ENCODE measurements at regions not wholly inside any gene's neighbourhood (a gene's known extent, or its start where the extent isn't known, plus 50 kb on each side); places are given as distances from the start of the nearest gene placed in this dataset.
"Not testable (repeated sequence)": the region's sequence is repeated elsewhere in the genome, so short reads cannot be mapped to it uniquely, and the experiment has no call there.

DNA sequence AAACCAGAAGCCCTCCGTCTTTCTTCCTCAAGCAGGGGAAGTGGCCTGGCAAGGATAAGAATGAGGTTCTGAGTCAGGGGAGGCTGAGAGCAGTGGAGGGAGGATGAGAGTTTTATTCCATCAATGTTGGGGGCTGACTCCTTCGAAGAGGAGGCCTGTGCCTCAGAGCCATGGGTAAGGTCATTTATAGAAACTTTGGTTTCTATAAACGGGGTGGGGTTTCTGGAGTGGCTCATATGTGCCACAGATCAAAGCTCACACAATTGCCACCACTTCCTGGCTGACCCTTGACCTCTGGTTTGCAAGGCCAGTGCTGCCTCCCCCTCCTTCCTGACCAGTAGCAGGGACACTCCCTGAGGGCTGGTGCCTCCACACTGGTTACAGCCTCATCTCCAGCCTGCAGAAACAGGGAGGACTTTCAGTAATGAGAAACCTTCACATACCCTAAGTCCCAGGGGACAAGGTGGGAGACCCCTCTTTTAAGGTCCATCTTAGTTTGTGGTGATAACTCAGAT, 166.0 kb downstream of the PDGFRA start:
- TF ChIP-seq, protein P1, sequence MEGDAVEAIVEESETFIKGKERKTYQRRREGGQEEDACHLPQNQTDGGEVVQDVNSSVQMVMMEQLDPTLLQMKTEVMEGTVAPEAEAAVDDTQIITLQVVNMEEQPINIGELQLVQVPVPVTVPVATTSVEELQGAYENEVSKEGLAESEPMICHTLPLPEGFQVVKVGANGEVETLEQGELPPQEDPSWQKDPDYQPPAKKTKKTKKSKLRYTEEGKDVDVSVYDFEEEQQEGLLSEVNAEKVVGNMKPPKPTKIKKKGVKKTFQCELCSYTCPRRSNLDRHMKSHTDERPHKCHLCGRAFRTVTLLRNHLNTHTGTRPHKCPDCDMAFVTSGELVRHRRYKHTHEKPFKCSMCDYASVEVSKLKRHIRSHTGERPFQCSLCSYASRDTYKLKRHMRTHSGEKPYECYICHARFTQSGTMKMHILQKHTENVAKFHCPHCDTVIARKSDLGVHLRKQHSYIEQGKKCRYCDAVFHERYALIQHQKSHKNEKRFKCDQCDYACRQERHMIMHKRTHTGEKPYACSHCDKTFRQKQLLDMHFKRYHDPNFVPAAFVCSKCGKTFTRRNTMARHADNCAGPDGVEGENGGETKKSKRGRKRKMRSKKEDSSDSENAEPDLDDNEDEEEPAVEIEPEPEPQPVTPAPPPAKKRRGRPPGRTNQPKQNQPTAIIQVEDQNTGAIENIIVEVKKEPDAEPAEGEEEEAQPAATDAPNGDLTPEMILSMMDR (IDR thresholded peaks at IDR 0.05; ENCODE audit: low read depth, low read length), result no peak
- H3K9me3 ChIP-seq (ENCODE audit: severe bottlenecking), result no peaks in the 10 kb centered on the region
- no peak overlapping the region for H3K27ac ChIP-seq
- H3K27me3 ChIP-seq (ENCODE audit: insufficient read depth, low read depth, severe bottlenecking), result peaks cover 45% of the 10 kb centered on the region
- H3K36me3 ChIP-seq, result no peaks in the 10 kb centered on the region
- no peak for DNase-seq
- H3K4me3 ChIP-seq (ENCODE audit: low read depth, low read length), result no peak overlapping the region

- Histone ChIP-seq H3K27me3 (ENCODE audit: insufficient read depth, low read depth, severe bottlenecking) (peaks cover 53% of the 10 kb centered on the region), H3K36me3 (no peaks in the 10 kb centered on the region), H3K9me3 (ENCODE audit: severe bottlenecking) (no peaks in the 10 kb centered on the region), H3K4me3 (ENCODE audit: low read depth, low read length) (no peak overlapping the region), H3K27ac (no peak overlapping the region)
- TF ChIP-seq, protein P1 (IDR thresholded peaks at IDR 0.05; ENCODE audit: low read depth, low read length), result no peak
- no peak for DNase-seq
Observed at GRCh38 chr4:54400188-54400587, 171.1 kb downstream of the PDGFRA start.

GRCh38 chr4:54400802-54401201, 171.7 kb downstream of the PDGFRA start:
- TF ChIP-seq, protein P1 (IDR thresholded peaks at IDR 0.05; ENCODE audit: low read depth, low read length), result no peak
- DNase-seq, result no peak
- H3K4me3 ChIP-seq (ENCODE audit: low read depth, low read length), result no peak overlapping the region
- H3K9me3 ChIP-seq (ENCODE audit: severe bottlenecking), result no peaks in the 10 kb centered on the region
- H3K27ac ChIP-seq, result no peak overlapping the region
- peaks cover 53% of the 10 kb centered on the region for H3K27me3 ChIP-seq (ENCODE audit: insufficient read depth, low read depth, severe bottlenecking)
- no peaks in the 10 kb centered on the region for H3K36me3 ChIP-seq

- DNase-seq, result no peak
- peaks cover 55% of the 10 kb centered on the region for H3K27me3 ChIP-seq (ENCODE audit: insufficient read depth, low read depth, severe bottlenecking)
- H3K27ac ChIP-seq, result no peak overlapping the region
- no peaks in the 10 kb centered on the region for H3K9me3 ChIP-seq (ENCODE audit: severe bottlenecking)
- no peak overlapping the region for H3K4me3 ChIP-seq (ENCODE audit: low read depth, low read length)
- no peaks in the 10 kb centered on the region for H3K36me3 ChIP-seq
- TF ChIP-seq, protein P1 (IDR thresholded peaks at IDR 0.05; ENCODE audit: low read depth, low read length), result no peak
Observed at GRCh38 chr4:54402880-54403480, 173.9 kb downstream of the PDGFRA start.

GRCh38 chr4:54403700-54404453, 174.8 kb downstream of the PDGFRA start:
- Histone ChIP-seq H3K36me3 (no peaks in the 10 kb centered on the region), H3K4me3 (ENCODE audit: low read depth, low read length) (no peak overlapping the region), H3K27ac (no peak overlapping the region), H3K9me3 (ENCODE audit: severe bottlenecking) (no peaks in the 10 kb centered on the region), H3K27me3 (ENCODE audit: insufficient read depth, low read depth, severe bottlenecking) (peaks cover 49% of the 10 kb centered on the region)
- DNase-seq, result no peak
- TF ChIP-seq, protein P1 (IDR thresholded peaks at IDR 0.05; ENCODE audit: low read depth, low read length), result no peak

GRCh38 chr4:54409270-54409817, 180.3 kb downstream of the PDGFRA start:
- H3K36me3 ChIP-seq; DNase-seq; H3K9me3 ChIP-seq (ENCODE audit: severe bottlenecking); H3K4me3 ChIP-seq (ENCODE audit: low read depth, low read length); H3K27ac ChIP-seq: not testable (repeated sequence)
- peaks cover 13% of the 10 kb centered on the region for H3K27me3 ChIP-seq (ENCODE audit: insufficient read depth, low read depth, severe bottlenecking)
